HEK293 (cell line): ENCODE measurements at regions not wholly inside any gene's neighbourhood (a gene's known extent, or its start where the extent isn't known, plus 50 kb on each side); places are given as distances from the start of the nearest gene placed in this dataset.

Source experiments
- MZF1 ChIP-seq: fragments of 450-650 bp; formaldehyde crosslinking; IDR thresholded peaks from 2 replicates; pipeline ENCODE4 v1.5.1; 2017; ENCODE audit warnings: missing biosample characterization, missing genetic modification characterization, borderline replicate concordance
- PBX3 ChIP-seq: sonication (generic); formaldehyde crosslinking; IDR thresholded peaks from 2 replicates; pipeline ENCODE4 v1.8.1; 2022; ENCODE audit warnings: mild to moderate bottlenecking, moderate library complexity, missing genetic modification reagents
- TF ChIP-seq, protein P1 (sequence below): fragments of 450-650 bp; formaldehyde crosslinking; IDR thresholded peaks from 2 replicates; pipeline ENCODE4 v1.5.1; 2016; ENCODE audit warnings: missing biosample characterization, missing genetic modification characterization

DNA sequence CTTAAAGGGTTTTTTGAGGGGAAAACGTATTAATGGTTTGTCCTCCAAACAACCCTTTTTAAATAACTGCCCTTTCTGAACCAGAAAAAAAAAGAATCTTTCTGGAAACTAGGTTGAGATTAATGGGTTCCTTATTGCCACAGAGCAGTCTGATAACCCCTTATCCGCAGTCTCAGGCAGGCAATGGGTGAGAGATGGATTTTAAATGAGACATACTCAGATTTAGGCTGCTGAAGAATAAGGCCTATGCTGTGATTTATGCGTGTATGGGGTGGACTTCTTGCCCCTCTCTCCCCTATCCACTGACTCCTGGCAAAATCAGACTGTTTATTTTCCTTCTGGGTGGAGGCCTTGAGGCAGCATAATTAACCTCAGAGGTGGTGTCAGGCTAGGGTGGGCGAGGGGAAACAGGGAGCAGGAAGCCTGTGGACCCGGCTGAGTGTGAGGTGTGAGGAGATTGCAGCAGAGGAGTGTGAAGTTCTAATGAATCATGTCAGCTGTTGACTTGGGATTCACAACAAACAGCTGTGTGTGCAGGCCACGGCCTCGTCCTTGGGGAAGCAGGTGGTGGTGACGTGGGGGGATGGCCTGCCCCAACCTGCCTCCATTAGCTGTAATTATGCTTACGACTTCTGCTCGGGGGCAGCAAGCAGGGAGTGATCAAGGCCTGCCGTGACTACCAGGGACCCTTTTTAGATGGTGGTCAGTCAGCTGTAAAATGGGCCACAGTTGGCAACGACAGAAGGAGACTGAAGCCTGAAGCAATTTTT, 196.4 kb downstream of the SEMA6A start:
- TF ChIP-seq MZF1 (tag by site-specific recombination) (no peak), PBX3 (CRISPR knock-in tag) (0 out of 2 replicates have a peak, but pooled peaks have one; percentile 42)
- TF ChIP-seq, protein P1, sequence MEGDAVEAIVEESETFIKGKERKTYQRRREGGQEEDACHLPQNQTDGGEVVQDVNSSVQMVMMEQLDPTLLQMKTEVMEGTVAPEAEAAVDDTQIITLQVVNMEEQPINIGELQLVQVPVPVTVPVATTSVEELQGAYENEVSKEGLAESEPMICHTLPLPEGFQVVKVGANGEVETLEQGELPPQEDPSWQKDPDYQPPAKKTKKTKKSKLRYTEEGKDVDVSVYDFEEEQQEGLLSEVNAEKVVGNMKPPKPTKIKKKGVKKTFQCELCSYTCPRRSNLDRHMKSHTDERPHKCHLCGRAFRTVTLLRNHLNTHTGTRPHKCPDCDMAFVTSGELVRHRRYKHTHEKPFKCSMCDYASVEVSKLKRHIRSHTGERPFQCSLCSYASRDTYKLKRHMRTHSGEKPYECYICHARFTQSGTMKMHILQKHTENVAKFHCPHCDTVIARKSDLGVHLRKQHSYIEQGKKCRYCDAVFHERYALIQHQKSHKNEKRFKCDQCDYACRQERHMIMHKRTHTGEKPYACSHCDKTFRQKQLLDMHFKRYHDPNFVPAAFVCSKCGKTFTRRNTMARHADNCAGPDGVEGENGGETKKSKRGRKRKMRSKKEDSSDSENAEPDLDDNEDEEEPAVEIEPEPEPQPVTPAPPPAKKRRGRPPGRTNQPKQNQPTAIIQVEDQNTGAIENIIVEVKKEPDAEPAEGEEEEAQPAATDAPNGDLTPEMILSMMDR (tag by site-specific recombination), result no peak
